ENCODE measurements at regions not wholly inside any gene's neighbourhood (a gene's known extent, or its start where the extent isn't known, plus 50 kb on each side); places are given as distances from the start of the nearest gene placed in this dataset.

DNA sequence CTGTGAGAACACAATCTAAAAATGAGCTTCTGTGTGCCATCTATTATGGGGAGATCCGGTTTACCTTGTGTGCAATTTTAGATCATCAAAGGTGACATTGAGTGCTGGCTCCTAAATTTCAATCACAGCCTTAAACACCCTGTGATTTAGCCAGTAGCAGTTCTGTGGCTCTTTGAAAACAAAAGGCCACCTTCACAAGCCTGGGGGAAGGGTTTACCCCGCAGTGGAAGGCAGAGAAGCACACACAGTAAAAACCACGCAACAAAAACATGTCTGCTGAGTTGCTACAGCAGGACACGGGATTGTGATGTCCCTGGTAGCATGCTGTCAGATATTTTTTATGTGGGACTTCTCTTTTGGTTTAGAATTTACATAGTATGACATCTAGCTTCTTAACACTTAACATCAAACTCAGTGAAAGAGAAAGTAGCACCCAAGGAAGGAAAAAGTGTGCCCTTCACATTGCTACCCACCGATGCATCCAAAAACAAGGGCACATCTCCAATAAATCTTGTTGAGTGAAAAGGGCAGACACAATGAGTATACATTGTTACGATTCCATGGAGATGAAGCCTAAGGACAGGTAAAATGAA lies 56.1 kb upstream of the RNF152 start:
- peak; percentile 69 for DNase-seq

GRCh38 chr18:61948281-61948741 lies 55.5 kb upstream of the RNF152 start:
- no peak for DNase-seq

DNA sequence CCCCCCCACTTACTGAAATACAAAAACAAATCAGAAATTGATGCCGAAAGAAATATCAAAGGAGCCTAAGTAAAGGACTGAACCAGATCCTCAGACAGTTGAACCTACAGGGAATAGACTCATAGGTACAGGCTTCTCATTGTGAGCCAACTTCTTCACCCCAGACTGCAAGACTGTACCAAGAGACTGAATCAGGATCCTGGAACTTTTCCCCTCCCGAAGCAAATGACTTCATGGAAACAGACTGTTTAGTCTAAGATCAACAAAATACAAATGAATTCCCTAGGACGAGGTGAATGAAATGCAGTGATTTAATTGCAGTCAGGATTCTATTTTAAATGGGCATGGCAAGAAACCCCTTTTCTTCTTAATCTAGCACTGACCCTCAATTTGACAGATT lies 53.6 kb upstream of the RNF152 start:
- no peak for DNase-seq

DNA sequence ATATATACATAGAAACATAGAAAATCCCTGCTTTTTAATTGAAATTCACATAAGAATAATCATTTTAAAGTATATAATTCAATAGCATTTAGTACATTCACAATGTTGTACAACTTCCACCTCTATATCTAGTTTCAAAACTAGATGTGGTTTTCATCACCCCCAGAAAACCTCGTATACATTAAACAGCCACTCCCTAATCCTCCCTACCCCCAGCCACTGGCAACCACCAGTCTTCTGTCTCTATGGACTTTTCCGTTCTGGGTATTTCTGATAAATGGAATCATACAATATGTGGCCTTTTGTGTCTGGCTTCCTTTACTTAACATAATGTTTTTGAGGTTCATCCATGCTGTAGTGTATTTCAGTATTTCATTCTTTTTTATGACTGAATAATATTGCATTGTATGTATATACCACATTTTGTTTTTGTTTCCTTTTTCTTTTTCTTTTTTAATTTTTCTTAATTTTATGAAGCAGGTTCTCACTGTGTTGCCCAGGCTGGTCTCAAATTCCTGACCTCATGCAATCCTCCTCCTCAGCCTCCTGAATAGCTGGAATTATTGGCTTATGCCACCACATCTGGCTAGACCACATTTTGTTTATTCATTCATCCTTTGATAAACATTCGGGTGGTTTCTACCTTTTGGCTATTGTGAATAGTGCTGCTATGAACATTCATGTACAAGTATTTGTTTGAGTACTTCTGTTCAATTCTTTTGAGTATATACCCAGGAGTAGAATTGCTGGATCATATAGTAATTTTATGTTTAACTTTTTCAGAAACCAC lies 50.6 kb upstream of the RNF152 start:
- no peak for DNase-seq
